DMS153 treated with DMSO at 0.1 percent for 48 hours (cell line): ENCODE measurements at regions not wholly inside any gene's neighbourhood (a gene's known extent, or its start where the extent isn't known, plus 50 kb on each side); places are given as distances from the start of the nearest gene placed in this dataset.
"Not testable (repeated sequence)": the region's sequence is repeated elsewhere in the genome, so short reads cannot be mapped to it uniquely, and the experiment has no call there.

Experiments used
- DNase-seq: peaks from one replicate; lab custom pipeline; 2025; ENCODE audit not compliant: unreplicated experiment; lab: John Stamatoyannopoulos, UW

DNA sequence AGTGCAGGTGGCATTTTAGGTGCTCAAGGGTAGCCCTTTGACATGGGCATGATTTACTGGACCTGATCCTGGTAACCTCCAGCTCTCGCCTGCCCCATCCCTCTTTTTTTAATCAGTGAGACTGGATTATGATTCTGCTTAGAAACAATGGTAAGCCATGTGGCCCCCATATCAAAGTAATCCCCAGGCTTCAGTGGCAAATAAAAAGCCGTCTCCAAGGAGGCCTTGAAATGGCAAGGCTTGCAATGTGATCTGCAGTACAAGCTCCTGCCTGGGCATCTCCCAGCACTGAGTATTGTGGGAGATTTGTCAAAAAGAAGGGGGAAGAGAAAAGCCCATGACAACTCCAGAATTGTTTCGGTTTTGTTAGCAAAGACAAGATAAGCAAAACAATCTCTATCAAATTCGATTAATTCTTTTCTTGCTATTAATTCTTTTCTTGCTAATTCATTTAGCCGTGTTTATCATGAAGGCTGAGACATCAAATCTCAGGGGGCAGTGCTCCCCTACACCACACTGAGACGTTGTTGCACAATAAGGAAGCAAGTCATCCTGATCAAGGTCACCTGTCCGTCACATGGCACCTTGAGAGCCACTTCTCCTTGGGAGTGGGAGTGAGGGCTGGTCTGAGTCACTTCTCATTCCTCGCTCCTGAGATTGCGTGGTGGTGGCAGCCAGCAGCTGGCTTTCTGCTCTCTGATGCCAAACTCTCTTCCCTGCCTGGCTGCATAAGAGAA is 312.7 kb upstream of the GATB start:
- DNase-seq: no peak

DNA sequence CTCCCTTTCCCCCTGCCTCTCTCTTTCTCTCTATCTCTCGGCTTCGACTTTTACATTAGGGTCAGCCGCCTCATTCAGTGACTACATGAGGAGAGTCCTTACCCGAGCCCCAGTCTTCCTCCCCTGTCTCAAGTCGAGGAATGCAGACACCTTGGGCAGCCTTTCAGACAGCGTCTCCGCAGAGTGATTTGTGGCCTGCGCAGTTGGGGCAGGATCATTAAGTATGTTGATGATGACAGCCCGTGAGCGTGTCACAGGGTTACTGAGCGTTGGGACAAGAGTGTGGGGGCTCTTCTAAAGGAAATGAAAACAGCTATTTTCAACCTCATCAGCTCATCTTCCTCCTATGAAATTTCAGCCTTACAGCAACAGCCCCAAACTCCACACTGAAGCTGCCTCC is 312.1 kb upstream of the GATB start:
- DNase-seq: no peak

DNA sequence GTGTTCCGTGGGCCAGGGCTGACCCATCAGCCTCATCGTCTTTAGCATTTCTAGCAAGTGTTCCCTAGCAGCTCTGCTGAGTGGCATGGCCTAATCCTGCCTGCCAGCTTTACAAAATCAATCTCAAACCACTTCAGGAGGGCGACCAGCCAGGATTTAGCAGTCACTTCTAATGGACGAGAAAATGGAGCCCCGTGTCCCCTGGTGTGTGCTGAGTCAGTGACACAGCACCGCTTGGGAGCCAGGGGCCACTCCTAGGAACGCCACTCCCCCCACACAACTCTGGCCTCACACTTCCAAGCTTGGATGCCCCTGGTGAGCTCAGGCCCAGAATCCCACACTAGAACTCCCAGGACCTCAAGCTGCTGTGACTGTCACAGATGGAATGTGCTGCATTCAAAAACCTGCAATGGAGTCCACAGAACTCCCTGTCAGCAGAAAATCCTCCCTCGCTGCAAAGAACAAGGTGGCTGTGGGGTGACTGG is 311.2 kb upstream of the GATB start:
- DNase-seq: no peak

DNA sequence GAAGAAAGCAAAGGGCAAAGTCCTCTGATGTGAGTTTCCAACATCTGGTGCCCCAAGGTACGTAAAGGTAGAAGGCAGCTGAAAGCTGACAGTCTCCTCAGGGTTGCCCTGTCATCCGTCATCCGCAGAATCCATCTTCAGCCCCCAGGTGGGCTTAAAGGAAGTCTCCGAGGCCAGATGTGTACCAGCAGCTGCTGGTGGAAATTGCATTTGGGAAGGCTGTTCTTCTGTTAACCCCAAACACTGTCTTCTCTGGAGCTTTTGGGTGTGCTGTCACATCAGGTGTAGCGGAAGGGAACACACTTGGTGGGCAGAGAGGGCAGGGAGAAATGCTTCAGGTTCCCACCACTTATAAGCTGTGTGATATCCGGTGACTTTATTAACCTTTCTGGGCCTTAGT is 310.0 kb upstream of the GATB start:
- no peak for DNase-seq

- no peak for DNase-seq
Measured at GRCh38 chr4:152068866-152069265, 308.1 kb upstream of the GATB start.

DNA sequence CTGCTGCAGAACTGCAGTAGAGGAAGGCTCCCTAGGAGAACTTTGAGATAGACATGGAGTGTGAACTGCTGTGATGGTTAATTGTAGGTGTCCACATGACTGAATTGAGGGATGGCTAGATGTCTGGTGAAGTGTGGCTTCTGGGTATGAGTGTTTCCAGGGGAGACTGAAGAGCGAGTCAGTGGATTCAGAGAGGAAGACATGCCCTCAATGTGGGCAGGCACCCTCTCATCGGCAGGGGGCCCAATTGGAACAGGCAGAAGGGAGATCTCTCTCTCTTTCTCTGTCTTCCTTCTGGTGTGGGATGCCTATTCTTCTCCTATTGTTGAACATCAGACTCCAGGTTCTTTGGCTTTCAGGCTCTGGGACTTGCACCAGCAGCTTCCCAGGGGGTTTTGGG is 304.7 kb upstream of the GATB start:
- DNase-seq: no peak

DNA sequence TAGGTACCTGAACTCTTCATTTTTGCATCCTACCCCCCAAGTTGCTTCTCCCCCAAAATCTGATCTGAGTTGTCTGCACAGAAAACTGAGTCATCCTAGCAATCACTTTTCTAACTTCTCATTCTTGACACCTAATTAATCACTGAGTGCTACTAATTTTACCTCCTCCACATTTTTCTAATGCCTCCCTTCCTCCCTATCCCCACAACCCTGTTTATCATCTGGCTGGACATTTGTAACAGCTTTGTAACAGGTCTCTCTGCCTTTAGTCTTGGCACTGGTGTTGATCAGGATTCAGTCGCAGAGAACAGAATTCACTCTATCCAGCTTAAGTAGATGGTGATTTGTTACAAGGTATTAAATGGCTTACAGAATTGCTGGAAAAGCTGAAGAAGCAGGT is 303.9 kb upstream of the GATB start:
- no peak for DNase-seq

- DNase-seq: no peak
Measured at GRCh38 chr4:152064282-152064681, 303.5 kb upstream of the GATB start.

- DNase-seq: peak; percentile 56
Measured at GRCh38 chr4:152063621-152064240, 302.9 kb upstream of the GATB start.

GRCh38 chr4:152062936-152063620 is 302.3 kb upstream of the GATB start:
- DNase-seq: no peak

DNA sequence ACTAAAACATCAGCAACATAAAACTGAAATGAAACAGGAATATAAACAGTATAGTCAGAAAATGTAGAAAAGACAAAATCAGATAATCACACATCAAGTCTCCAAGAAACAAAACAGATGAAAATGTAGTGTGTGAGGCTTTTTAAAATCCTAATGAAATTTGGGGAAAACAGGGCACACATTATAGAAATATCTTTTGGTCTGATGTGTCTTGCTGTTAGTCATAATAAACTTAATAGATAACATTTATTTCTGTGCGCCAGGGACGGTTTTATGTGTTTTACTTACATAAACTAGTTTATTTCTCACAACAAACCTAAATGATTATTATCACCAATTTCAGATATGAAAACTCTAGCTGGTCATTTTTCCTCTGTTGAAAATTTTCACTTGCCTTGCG is 293.9 kb upstream of the GATB start:
- DNase-seq: no peak

- no peak for DNase-seq
Measured at GRCh38 chr4:152052451-152053057, 291.7 kb upstream of the GATB start.

GRCh38 chr4:152051332-152051731 is 290.5 kb upstream of the GATB start:
- not testable (repeated sequence) for DNase-seq

DNA sequence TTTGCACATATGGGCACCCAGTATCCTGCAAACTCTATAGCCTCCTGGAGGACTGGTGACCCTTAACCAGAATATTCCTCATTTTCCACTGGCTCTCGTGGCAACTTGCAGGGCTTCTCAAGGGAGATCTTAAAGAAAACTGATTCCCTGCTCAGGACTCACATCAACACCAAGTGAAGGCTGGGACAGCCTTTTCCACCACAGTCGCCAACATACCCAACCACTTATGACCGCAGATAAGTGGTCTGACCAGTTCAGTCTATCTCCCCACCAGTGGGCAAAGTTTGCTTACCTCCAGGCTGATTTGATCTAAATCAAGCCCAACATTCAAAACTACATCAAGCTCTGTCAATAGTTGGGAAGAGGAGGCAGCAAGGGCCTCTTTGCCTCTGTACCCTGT is 289.3 kb upstream of the GATB start:
- no peak for DNase-seq

DNA sequence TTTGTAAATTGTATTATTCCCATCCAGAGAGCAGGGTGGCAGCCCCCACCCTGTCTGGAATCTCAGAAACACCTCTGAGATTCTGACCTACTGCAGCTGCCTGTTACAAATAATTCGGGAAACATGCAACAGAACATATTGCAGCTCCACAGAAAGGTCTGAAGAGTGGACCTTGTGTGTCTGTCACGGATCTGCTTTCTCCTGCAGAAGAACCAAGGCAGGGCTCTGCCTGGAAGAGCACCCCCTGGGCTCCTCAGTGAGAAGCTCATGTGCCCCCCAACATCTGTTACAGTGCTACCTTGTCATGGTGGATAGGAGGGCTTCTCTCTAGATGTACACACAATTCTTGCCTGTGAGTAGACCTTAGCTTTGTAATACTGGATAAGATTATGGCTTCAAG is 286.6 kb upstream of the GATB start:
- DNase-seq: no peak

- no peak for DNase-seq
Measured at GRCh38 chr4:152045807-152046571, 285.2 kb upstream of the GATB start.

- no peak for DNase-seq
Measured at GRCh38 chr4:152045449-152045806, 284.6 kb upstream of the GATB start.

- DNase-seq: no peak
Measured at GRCh38 chr4:152044331-152045036, 283.7 kb upstream of the GATB start.

GRCh38 chr4:152041295-152041694 is 280.5 kb upstream of the GATB start:
- DNase-seq: no peak

DNA sequence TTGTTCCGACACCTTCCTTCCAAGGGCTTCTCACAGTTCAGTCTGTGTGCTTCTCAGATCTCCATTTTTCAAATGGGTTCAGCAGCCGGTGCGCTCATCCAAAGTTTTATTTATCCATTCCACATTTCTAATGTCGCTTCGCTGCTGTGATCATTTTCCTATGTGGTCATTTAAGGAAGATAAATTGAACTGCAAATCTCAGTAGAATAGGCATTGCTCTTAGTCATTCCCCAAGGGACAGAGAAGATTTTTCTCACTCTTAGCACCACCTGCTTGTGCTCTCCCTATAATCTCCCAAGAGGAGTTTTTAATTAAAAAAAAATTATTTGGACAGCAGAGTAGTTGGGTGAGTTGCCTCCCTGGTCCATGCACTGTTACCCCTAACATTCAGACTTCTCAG is 278.9 kb upstream of the GATB start:
- no peak for DNase-seq
